CD4-positive, alpha-beta T cell treated with Interleukin-17A for 4 hours (primary cell): ENCODE measurements at regions not wholly inside any gene's neighbourhood (a gene's known extent, or its start where the extent isn't known, plus 50 kb on each side); places are given as distances from the start of the nearest gene placed in this dataset.
"Not testable (repeated sequence)": the region's sequence is repeated elsewhere in the genome, so short reads cannot be mapped to it uniquely, and the experiment has no call there.

ENCODE experiments used
- DNase-seq: peaks from one replicate; pipeline ENCODE4 v3.0.0-alpha.2; 2020; ENCODE audit warnings: mixed read lengths

DNA sequence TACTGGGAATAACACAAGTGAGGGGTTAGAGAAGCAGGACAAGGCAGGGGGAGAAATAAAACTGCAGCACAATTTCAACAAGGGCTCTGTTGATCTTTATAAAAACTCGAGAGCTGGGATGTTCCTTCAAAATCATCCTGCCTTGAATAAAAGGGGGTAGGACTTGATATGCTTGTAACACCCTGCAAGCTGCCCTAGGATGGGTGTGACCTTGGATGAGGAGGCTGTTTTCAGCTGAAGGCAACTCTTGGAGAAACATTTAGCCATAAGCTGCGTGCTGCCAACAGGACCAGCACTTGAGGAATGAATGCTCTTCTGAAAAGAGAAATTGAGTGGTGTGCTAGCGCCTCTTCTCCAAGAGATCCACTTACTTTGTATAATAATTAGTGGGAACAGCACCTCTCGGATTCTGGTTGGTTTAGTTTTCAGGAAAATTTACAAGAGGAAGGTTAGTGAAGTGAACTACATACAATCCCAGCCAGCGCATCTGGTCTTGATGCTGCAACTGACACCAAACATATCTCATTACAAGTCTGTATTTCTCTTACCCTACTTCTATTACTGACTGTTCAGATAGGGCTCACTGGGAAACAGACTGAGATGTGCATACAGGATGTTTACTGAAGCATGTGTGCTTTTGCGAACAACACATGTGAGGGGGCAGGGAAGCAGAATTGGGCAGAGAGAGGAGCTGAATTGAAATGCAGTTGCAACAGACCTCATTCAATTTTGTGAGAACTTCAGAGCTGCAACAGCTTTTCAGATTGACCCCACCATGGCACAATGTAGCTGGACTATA, 643.0 kb upstream of the GOLIM4 start:
- DNase-seq: no peak

DNA sequence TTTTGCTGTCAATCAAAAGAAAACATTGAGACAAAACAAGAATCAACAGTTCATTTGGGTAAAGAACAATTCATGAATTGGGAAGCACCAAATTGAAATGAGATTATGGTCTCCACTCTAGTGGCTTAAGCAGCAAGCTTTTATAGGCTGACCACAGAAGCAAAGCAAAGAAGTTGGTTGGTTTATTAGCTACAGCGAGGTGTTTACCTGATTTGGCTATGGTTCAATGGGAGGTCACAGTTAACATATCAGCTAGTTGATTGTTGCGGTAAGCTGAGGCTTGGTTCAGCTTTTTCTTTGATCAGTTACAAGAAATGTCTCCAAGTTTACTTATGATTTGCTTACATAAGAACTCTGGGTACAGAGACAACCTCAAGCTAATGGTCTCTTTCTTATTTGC, 640.5 kb upstream of the GOLIM4 start:
- DNase-seq: no peak

DNA sequence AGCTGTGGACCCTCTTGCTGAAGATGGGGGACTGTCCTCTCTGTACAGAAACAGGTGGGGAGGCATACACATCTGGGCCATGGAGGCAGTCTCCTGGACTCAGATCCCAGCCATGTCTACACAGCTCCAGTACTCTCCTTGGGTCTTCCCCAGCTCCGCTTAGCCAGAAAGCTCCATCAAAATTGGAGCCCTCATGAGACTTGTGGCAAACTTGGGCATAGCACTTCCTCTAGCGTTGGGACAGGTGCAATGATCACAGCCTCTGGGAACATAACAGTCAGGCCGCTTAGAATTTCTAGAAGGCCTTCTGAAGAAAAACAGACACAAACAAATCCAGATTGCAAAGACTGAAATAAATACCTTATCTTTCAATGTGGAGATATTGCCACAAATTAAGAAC, 634.3 kb upstream of the GOLIM4 start:
- no peak for DNase-seq

DNA sequence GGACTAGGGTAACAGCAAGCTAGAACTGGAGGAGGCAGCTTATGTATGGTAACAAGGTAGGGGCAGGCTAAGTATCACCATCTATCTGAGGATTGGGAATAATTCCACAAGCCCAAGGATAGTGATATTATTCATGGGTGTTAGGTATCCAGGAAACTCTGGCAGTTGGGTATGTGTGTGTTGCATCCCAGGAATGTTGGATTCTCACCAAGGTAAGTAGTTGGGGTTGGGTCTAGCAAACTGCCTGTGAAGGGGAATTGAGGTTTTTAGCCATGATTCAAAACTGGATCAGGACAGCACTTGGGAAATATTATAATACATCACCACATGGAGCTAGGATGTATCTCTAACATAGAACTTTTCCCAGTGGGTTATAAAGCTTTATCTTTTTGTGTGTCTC, 626.4 kb upstream of the GOLIM4 start:
- DNase-seq: no peak

DNA sequence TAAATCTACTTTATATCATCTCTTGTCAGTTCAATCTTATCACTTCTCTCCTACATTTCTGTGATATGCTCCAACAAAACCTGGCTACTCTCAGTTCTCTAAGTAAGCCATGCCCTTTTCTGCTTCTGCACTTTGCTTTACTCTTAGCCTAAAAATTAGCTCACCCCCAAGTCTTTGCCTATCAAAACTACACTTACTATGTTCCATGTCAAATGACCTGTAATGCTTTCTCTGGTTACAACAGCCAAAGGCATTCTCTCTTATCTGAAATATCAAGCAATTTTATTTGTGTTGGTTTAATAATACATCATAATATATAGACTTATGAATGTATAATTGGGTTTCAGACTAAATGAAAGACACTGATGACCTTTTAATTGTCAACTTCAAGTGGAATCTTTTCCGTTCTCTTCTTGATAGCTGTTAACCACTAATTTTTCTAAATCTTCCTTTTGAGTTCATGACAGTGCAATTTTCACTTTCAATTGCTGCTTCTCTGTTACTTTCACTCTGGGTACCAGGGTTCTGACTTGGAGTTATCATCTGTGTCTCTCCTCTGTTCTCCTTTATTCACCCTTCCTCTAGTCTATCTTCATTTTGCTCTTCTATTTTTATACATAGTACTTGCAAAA, 619.0 kb upstream of the GOLIM4 start:
- DNase-seq: no peak

DNA sequence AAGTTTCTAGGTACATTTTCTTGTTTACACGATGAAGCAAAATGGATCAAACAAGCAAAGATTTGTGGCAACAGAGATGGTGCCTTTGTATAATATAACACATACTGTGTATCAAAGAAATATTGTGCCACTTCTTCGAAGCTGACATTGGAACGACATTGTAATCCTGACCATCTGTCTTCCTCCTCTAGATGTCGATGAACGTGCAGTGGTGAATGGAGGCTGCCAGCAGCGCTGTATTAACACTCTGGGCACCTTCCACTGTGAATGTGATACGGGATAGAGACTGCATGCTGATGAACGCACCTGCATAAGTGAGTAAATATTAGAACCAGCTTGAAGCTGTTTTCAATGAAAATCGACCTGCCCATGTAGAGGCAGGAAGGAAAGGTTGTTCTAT, 613.3 kb upstream of the GOLIM4 start:
- DNase-seq: no peak

DNA sequence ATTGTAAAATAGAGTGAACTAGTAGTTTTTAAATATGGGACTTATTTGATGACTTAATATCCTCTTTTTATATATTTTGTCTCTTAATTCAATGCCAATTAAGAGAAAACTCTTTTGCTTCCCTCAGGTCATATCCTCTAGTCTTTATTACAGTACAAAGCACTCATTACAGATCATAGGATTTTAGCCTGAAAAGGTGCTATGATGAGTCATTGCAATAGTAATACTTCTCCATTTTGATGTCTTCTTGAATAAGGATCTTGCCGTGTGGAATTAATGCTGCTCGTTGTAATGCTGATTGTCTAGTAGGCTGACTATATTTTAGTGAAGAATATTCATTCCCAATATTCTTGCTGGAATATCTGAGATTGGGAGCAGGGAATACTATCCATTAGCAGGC, 612.2 kb upstream of the GOLIM4 start:
- DNase-seq: no peak

DNA sequence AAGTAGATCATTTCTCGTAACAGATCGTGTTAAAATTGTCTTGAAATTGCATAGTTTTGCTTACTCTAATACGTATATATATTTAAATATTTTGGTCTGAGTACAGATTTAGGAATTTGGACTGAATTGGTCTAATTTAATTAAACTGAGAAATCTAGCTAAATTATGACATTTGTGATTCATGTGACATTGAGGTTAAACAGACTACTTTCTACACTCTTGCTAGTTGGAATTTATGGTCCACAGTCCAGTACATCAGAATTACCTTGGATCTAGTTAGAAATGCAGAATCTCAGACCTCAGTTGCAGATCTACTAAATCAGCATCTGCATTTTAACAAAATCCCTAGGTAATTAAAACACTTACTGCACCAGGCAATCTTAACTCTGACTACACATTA, 609.7 kb upstream of the GOLIM4 start:
- no peak for DNase-seq

DNA sequence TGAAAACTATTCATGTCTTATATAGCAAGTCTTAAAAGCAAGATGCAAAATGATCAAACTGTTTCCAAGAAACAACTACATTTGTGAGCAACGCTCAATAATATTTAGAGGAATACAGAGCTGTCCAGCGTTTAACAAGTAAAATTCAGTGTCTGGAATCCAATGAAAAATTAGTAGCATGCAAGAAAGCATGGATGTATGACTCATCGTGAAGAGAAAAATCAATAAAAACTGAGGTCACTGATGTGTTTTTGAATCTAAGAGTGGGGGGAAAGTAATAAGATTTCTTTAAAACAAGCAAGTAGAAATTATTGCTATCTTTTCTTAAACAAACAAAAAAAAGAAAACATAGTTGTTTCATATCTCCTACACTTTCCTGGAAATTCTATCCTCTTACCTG, 600.3 kb upstream of the GOLIM4 start:
- DNase-seq: no peak

DNA sequence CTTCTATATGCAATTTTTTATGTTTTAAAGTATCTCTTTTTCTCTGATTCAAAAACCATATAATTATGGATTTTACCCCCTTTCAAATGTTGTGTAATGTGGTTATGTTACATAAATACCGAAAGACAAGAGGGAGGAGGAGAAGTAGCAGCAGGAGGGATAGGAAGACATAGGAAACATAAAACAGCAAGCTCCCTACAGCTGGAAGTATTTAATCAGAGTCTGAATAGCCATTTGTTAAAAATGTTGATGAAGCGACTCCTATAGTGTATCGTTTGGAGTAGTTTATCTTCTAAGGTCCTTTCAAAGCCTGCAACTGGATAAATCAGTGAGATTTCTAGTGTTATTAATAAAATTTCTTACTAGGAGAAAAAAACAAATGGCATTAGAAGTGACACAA, 598.1 kb upstream of the GOLIM4 start:
- DNase-seq: no peak

DNA sequence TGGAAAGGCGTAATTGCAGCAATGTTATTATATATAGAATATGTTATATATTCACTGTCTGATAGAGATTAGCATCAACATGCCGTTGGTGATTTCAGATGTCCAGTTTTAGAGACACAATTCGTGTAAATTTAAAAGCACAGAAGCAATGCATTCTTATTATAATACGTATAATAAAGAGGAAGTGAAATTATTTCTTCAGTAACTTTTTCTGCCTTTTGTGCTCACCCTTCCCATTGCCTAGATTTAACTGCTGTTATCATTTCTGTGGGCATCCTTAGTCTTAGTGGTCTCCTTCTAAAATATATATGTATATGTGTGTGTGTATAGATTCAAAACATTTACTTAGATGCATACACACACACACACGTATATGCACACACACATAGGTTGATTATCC, 592.5 kb upstream of the GOLIM4 start:
- DNase-seq: no peak

DNA sequence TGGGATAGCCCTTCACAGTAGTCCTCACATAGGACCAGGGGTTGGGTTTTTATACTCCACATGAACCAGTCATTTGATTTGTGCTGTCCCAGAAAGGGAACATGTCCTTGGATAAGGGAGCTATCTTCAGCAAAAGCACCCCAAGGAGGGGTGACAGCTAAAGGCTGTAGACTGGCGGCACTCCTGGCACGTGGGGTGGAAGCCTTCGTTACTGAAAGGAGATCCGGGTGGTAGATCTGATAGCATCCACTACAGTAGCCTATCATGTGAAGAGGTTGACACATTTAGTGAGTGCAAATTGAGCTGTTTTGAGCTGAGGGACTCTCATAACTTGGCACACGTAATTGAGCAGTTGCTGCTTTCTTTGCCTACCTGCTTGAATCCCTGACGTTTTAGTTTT, 588.8 kb upstream of the GOLIM4 start:
- DNase-seq: no peak

DNA sequence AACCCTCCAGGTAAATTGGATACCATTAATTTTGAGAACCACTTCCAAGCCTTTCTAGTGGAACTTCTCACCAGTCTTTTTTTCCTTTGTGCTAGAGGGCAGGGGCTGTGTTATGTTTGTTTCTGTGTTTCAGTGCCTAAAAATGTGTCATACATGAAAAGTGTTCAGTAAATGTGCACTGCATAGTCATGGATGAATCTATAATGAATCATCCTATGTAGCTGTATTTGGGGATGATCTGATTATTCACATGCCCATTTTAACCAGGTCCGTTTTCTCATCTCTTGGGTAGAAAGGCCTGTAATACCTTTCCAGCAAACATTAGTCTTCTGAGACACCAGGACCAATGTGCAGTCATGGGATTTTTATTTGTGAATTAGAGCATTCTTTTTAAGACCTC, 583.0 kb upstream of the GOLIM4 start:
- no peak for DNase-seq

DNA sequence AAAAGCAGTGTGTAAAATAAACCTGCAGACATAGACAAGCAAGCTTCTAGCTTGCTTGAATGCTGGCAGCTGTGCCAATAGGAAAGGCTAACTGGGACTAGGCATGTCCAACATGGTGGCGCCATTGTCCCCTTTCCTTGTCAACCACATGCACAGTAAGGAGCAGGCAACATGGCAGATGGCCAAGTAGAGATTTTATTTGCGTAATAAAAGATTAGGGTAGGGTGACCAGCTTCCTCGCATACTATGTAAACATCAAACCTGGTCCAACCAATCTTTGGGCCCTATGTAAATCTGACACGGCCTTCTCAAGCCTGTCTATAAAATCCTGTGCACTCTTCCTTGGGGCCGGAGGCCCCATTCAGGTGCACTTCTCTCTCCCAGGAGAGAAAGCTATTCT, 575.4 kb upstream of the GOLIM4 start:
- DNase-seq: no peak

DNA sequence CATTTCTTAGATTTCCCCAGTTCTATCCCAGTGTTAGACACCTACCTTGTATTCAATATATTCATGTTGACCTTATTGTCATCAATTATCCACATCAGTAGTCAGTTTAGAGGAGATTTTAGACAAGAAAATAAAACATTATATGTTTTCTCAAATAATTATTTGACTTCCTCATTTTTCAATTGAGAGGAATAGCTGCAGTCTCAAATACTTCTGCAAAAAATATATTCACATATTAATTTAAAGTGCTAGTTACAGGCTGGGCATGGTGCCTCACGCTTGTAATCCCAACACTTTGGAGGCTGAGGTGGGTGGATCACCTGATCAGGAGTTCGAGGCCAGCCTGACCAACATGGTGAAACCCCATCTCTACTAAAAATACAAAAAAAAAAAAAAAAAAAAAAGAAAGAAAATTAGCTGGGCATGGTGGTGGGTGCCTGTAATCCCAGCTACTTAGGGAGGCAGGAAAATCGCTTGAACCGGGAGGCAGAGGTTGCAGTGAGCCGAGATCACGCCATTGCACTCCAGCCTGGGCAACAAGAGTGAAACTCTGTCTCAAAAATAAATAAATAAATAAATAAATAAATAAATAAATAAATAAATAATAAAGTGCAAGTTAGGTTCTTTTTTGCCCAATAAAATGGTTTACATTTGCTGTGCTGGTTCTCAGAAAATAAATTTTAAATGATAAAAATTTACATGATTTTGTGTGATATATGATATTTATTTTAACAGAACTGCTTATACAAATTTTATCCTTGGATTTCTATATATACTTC, 565.3 kb upstream of the GOLIM4 start:
- not testable (repeated sequence) for DNase-seq

DNA sequence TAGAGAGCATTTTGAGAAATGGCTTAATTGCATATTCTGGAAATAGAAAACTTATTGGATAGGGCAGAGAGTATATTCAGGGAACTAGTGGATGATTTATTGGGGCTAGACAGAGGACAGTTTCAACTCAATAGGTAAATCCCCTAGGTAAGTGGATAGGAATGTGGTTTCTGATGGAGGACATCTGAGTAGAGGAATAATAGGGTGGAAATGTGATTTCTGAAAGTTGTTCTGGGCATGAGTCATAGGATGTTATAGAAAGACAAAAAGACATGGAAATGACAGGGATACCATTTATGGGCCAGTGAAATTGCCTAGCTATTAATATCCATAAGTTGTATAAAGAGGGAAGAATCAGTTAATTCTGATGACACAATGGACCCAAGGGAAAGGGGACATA, 563.3 kb upstream of the GOLIM4 start:
- no peak for DNase-seq

DNA sequence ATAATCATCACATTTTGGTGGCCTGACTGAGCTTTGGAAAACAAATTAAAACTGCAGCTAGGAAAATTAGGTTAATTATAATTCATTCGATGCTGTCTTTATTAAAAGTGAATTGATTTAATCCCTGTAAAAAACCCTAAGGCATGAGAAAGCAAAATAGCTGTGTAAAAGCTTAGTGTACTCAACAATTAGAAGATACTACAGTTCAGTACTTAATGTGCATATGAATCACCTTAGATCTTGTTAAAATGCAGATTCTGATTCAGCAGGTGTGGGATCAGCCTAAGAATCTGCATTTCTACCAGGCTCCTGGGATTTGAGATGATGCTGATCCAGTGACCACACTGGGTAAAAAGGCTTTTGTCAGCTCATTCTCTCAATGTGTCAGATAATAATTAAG, 559.9 kb upstream of the GOLIM4 start:
- DNase-seq: no peak

DNA sequence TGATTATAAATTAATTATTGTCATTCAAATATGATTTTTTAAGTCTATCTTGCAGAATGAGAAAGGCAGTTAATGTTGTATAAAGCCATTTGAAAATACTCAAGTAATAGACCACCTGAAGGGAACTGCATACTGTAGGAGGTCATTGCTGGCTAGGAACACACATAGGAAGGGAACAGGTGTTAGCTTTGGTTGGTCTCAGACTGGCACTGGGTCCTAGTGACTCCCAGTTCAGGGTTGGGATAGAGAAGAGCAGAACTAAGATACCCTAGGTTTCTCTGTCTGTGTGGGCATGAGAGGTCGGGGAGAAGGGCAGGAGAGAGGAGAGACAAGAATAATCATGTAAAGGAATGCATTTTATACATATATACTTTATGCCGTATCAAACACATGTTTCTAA, 559.0 kb upstream of the GOLIM4 start:
- DNase-seq: no peak

DNA sequence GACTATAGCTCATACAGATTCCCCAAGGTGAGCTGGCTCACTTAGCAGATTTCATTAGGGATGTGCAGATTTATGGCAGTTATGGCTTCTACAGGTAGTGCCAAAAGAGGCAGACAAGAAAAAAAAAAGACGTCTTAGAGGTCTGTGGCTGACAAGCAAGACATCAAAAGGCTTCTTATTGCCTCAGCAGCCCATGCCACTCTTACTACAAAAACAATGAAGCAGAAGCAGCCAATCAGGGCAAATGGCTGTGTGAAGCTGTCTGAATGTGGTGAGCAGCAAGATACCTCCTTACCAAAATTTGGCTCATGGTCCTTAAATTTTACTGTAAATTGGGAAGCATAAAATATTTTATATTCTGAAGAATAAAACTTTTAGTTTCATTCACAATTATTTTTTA, 557.5 kb upstream of the GOLIM4 start:
- DNase-seq: no peak

DNA sequence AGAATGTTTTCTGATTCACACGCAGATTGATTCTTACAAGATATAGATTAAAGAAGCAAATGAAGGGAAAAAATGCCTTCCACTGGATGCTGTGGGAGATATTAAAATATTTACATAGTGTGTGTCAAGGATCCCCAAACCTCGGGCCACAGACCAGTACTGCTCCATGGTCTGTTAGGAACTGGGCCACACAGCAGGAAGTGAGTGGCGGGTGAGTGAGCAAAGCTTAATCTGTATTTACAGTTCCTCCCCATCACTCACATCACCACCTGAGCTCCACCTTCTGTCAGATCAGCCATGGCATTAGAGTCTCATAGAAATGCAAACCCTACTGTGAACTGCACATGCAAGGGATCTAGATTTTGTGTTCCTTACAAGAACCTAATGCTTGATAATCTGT, 552.6 kb upstream of the GOLIM4 start:
- DNase-seq: no peak

DNA sequence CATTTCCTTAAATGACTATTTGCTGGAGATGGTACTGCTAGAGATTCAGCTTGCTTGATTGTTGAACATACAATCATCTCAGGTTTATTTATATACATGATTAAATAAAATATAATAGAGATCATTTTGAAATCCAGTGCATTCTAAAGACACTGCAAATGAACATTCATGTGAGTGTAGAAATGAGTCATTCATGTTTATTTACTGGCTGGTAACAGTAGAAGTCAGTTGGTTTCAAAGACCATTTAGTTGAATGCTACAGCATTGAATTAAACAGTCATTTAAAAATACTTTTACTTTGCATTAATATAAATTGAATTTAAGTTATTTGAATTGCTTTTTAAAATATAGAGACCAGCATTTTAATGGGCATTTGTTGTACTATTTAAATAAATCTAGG, 551.9 kb upstream of the GOLIM4 start:
- no peak for DNase-seq

DNA sequence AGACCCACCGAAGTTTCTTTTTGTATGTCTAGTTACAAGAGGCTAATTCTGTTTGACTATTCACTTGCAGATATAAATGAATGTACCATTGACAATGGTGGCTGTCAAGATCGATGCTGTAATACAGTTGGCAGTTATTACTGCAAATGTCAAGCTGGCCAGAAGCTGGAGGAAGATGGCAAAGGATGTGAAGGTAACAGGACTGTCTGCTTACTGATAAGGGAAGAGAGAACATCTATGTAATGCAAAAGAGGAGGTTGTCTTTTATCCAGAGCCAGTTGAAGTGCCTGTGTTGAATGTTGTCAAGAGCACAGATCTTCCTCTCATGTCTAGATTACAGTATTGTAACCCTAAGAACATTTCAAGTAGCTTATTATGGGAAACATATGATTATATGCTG, 549.5 kb upstream of the GOLIM4 start:
- no peak for DNase-seq

DNA sequence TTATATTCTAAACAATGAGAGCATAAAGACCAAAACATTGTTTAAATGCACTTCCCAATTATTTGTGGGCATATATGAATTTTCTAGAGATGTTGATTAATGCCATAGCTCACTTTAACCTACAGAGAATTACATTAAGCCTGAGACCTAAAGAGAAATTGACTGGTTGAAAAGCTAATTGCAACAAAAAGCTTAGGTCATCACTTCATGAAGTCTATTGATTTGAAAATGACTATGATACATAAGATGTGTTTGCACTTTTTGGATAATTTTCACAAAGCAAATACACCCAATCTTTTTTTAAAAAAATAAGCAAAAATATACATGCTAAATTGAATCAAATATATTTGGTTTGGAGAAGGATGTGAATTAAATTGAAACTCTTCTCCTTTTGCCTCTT, 532.8 kb upstream of the GOLIM4 start:
- no peak for DNase-seq

DNA sequence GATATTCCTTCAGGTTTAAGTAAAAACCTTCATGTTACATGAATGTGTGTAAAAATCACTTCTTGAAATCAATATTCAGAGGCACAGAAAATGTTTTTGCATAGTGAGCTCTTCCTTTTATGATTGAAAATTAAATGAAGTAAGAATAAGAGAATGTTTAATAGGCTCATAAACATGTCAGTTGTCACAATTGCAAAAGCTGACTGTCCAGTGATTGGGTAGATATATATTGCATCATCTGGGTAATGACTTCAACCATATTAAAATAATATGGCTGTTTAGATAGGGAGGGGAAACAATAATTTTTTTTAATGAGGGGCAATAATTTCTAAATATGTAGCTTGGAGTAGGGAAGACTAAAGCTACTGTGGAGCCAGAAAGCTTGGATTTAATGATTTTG, 529.8 kb upstream of the GOLIM4 start:
- DNase-seq: no peak
